C4-2B (cell line): ENCODE measurements at regions not wholly inside any gene's neighbourhood (a gene's known extent, or its start where the extent isn't known, plus 50 kb on each side); places are given as distances from the start of the nearest gene placed in this dataset.

Experiments
- ZFX ChIP-seq: fragments of 450-650 bp; IDR thresholded peaks from 2 replicates; pipeline ENCODE4 v1.6.1; 2017
- TF ChIP-seq, protein P1 (sequence below): fragments of 450-650 bp; conservative IDR thresholded peaks from 2 replicates; pipeline ENCODE4 v1.5.1; 2017; ENCODE audit warnings: mild to moderate bottlenecking

DNA sequence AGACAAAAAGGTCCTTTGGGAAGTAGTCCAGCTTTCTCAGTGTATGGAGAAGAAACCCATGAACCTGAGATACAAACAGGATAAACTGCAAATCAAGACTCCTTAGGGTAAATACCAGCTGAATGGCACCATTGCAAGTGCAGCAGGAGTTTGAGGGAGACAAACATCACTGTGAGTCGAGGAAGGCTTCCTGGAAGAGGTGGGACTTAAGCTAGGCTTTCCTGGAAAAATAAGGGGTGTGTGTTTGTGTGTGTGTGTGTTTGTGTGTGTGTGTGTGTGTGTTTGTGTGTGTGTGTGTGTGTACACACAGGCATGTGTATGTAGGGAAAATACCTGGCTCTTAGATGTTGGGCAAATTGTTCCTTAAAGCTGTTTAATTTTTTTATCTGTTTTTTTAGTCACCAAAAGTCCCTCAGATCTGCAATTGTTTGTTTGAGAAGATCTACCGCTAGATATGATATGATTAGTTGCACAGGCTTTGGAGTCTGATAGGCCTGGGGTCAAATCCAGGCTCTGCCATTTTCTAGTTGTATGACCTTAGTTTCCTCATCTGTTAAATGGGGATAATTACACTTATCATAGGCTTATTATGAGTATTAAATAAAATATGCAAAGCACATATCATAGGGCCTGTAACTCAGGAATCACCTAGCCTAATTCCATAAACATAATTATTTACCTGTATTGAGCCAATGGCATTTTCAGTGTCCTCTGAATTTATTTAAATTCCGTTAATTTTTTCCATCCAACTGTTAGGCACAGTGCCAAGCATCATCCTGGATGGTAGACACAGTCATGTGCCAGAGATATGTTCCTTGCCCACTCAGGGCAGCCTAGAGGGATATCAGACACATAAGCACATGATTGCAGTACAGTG is 85.6 kb upstream of the EED start:
- TF ChIP-seq, protein P1, sequence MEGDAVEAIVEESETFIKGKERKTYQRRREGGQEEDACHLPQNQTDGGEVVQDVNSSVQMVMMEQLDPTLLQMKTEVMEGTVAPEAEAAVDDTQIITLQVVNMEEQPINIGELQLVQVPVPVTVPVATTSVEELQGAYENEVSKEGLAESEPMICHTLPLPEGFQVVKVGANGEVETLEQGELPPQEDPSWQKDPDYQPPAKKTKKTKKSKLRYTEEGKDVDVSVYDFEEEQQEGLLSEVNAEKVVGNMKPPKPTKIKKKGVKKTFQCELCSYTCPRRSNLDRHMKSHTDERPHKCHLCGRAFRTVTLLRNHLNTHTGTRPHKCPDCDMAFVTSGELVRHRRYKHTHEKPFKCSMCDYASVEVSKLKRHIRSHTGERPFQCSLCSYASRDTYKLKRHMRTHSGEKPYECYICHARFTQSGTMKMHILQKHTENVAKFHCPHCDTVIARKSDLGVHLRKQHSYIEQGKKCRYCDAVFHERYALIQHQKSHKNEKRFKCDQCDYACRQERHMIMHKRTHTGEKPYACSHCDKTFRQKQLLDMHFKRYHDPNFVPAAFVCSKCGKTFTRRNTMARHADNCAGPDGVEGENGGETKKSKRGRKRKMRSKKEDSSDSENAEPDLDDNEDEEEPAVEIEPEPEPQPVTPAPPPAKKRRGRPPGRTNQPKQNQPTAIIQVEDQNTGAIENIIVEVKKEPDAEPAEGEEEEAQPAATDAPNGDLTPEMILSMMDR = no peak
- TF ChIP-seq ZFX = no peak
